ENCODE measurements at regions not wholly inside any gene's neighbourhood (a gene's known extent, or its start where the extent isn't known, plus 50 kb on each side); places are given as distances from the start of the nearest gene placed in this dataset.

DNA sequence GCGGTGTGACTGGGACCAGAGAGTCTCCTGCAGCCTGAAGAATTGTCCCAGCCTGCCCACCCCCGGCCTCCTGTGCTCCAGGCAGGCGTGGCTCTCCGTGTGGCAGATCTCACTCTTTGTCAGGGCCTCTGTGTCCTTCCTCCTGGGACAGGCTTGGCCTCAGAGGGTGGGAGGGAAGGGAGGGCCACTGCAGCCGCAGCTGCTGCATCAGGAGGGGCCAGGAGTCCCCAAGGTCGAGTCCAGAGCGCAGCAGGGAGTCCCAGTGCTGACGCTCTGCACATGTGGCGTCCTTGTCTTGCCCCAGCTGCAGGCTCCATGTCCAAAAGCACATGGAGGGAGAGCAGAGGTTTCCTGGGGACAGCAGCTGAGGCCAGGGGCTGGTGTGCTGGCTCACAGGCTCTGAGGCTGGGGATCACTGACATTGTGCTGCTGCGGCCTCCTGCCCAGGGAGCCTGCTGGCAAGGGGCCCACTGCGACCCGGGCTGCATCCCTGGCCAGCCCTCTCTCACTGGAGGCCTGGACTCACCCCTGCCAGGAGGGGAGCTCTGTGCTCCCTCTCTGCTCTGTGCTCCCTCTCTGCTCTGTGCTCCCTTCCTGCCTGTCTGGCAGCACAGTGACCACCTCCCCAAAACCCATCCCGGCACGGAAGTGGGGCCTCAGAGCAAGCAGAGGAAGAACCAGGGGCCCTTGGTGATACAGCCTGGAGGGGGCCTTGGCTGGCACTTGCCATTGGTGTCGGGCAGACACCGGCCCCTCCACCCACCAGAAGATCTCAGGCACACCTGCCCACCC is 114.6 kb upstream of the RET start:
- no peaks in the 10 kb centered on the region for H3K4me1 ChIP-seq (ENCODE audit: insufficient read depth, low read length)
- no peaks in the 10 kb centered on the region for H3K36me3 ChIP-seq (ENCODE audit: insufficient read depth, low read length)
- H4K20me1 ChIP-seq (ENCODE audit: insufficient read depth, low read length), result no peaks in the 10 kb centered on the region
- Mint-ChIP-seq H3K36me3 (ENCODE audit: low read depth, unreplicated experiment) (no peaks in the 10 kb centered on the region), H3K4me3 (ENCODE audit: unreplicated experiment) (no peak overlapping the region), H3K27ac (ENCODE audit: unreplicated experiment) (no peak overlapping the region), H3K4me1 (ENCODE audit: low read depth, unreplicated experiment) (peaks cover 10% of the 10 kb centered on the region), H3K27me3 (ENCODE audit: low read depth, unreplicated experiment) (peaks cover 1% of the 10 kb centered on the region), H3K9me3 (ENCODE audit: unreplicated experiment) (no peaks in the 10 kb centered on the region)
- H3K9ac ChIP-seq (ENCODE audit: low read length), result no peak overlapping the region
- H3K4me3 ChIP-seq (ENCODE audit: insufficient read depth, low read depth, low read length), result no peak overlapping the region
- no peaks in the 10 kb centered on the region for H3K27me3 ChIP-seq (ENCODE audit: insufficient read depth, low read length)
- no peak overlapping the region for H2AFZ ChIP-seq (ENCODE audit: low read depth, low read length)
- DNase-seq (ENCODE audit: low read depth) (no peak), FAIRE-seq (no peak)
- TF ChIP-seq, protein P1, sequence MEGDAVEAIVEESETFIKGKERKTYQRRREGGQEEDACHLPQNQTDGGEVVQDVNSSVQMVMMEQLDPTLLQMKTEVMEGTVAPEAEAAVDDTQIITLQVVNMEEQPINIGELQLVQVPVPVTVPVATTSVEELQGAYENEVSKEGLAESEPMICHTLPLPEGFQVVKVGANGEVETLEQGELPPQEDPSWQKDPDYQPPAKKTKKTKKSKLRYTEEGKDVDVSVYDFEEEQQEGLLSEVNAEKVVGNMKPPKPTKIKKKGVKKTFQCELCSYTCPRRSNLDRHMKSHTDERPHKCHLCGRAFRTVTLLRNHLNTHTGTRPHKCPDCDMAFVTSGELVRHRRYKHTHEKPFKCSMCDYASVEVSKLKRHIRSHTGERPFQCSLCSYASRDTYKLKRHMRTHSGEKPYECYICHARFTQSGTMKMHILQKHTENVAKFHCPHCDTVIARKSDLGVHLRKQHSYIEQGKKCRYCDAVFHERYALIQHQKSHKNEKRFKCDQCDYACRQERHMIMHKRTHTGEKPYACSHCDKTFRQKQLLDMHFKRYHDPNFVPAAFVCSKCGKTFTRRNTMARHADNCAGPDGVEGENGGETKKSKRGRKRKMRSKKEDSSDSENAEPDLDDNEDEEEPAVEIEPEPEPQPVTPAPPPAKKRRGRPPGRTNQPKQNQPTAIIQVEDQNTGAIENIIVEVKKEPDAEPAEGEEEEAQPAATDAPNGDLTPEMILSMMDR (IDR thresholded peaks at IDR 0.05; ENCODE audit: insufficient read depth, low read depth, low read length), result no peak
- TF ChIP-seq EZH2 (IDR thresholded peaks at IDR 0.05; ENCODE audit: insufficient read depth, low read length), result no peak
- H3K79me2 ChIP-seq (ENCODE audit: insufficient read depth, low read length), result no peaks in the 10 kb centered on the region
- H3K9me3 ChIP-seq (ENCODE audit: insufficient read depth, low read depth, low read length), result no peaks in the 10 kb centered on the region
- H3K4me2 ChIP-seq (ENCODE audit: low read length), result no peak overlapping the region
- no peak overlapping the region for H3K27ac ChIP-seq (ENCODE audit: low read depth, low read length)

DNA sequence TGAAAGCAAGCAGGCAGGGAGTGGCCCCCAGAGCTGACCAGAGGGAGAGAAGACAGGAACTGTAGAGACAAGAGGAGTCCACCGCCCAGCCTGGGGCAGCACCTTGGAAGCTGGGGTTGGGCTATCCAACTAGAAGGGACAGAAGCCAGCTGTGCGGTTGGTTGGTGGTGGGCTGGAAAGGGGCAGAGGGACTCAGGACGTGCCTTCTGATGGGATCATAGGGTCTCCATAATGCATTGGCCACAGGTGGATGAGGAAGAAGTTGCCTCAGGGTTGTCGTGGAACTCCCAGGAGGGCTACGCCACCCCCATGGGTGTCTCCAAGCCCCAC is 114.0 kb upstream of the RET start:
- TF ChIP-seq EZH2 (IDR thresholded peaks at IDR 0.05; ENCODE audit: insufficient read depth, low read length), result no peak
- TF ChIP-seq, protein P1 (IDR thresholded peaks at IDR 0.05; ENCODE audit: insufficient read depth, low read depth, low read length), result no peak
- Mint-ChIP-seq H3K27me3 (ENCODE audit: low read depth, unreplicated experiment) (no peaks in the 10 kb centered on the region), H3K9me3 (ENCODE audit: unreplicated experiment) (no peaks in the 10 kb centered on the region), H3K27ac (ENCODE audit: unreplicated experiment) (no peak overlapping the region), H3K4me1 (ENCODE audit: low read depth, unreplicated experiment) (peaks cover 10% of the 10 kb centered on the region), H3K36me3 (ENCODE audit: low read depth, unreplicated experiment) (no peaks in the 10 kb centered on the region), H3K4me3 (ENCODE audit: unreplicated experiment) (no peak overlapping the region)
- H3K79me2 ChIP-seq (ENCODE audit: insufficient read depth, low read length), result no peaks in the 10 kb centered on the region
- no peaks in the 10 kb centered on the region for H3K36me3 ChIP-seq (ENCODE audit: insufficient read depth, low read length)
- no peak overlapping the region for H3K9ac ChIP-seq (ENCODE audit: low read length)
- FAIRE-seq (no peak), DNase-seq (ENCODE audit: low read depth) (no peak)
- no peaks in the 10 kb centered on the region for H3K9me3 ChIP-seq (ENCODE audit: insufficient read depth, low read depth, low read length)
- no peaks in the 10 kb centered on the region for H3K4me1 ChIP-seq (ENCODE audit: insufficient read depth, low read length)
- no peaks in the 10 kb centered on the region for H4K20me1 ChIP-seq (ENCODE audit: insufficient read depth, low read length)
- no peak overlapping the region for H2AFZ ChIP-seq (ENCODE audit: low read depth, low read length)
- no peak overlapping the region for H3K4me3 ChIP-seq (ENCODE audit: insufficient read depth, low read depth, low read length)
- no peak overlapping the region for H3K4me2 ChIP-seq (ENCODE audit: low read length)
- no peaks in the 10 kb centered on the region for H3K27me3 ChIP-seq (ENCODE audit: insufficient read depth, low read length)
- no peak overlapping the region for H3K27ac ChIP-seq (ENCODE audit: low read depth, low read length)

DNA sequence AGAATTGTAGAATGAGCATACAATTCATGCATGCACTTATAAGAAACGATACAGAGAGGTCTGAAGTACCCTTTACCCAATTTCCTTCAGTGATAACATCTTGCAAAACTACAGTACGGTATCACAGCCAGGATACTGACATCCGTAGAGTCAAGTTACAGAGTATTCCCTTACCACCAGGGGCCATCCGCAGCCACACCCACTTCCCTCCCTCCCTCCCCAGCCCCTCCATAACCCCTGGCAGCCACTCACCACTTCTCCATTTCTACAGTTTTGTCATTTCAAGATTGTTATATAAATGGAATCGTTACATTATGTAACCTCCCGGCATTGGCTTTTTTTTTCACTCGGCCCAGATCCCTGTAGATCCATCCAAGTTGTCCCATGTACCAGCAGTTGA is 113.6 kb upstream of the RET start:
- Histone ChIP-seq H4K20me1 (ENCODE audit: insufficient read depth, low read length) (no peaks in the 10 kb centered on the region), H2AFZ (ENCODE audit: low read depth, low read length) (no peak overlapping the region), H3K9me3 (ENCODE audit: insufficient read depth, low read depth, low read length) (no peaks in the 10 kb centered on the region), H3K9ac (ENCODE audit: low read length) (no peak overlapping the region), H3K4me2 (ENCODE audit: low read length) (no peak overlapping the region), H3K4me1 (ENCODE audit: insufficient read depth, low read length) (no peaks in the 10 kb centered on the region), H3K27ac (ENCODE audit: low read depth, low read length) (no peak overlapping the region), H3K4me3 (ENCODE audit: insufficient read depth, low read depth, low read length) (no peak overlapping the region), H3K79me2 (ENCODE audit: insufficient read depth, low read length) (no peaks in the 10 kb centered on the region), H3K36me3 (ENCODE audit: insufficient read depth, low read length) (no peaks in the 10 kb centered on the region), H3K27me3 (ENCODE audit: insufficient read depth, low read length) (no peaks in the 10 kb centered on the region)
- no peak for FAIRE-seq
- H3K9me3 Mint-ChIP-seq (ENCODE audit: unreplicated experiment), result no peaks in the 10 kb centered on the region
- H3K27me3 Mint-ChIP-seq (ENCODE audit: low read depth, unreplicated experiment), result no peaks in the 10 kb centered on the region
- no peak for DNase-seq (ENCODE audit: low read depth)
- H3K4me3 Mint-ChIP-seq (ENCODE audit: unreplicated experiment), result no peak overlapping the region
- TF ChIP-seq, protein P1 (IDR thresholded peaks at IDR 0.05; ENCODE audit: insufficient read depth, low read depth, low read length), result no peak
- no peak for TF ChIP-seq EZH2 (IDR thresholded peaks at IDR 0.05; ENCODE audit: insufficient read depth, low read length)
- no peak overlapping the region for H3K27ac Mint-ChIP-seq (ENCODE audit: unreplicated experiment)
- H3K36me3 Mint-ChIP-seq (ENCODE audit: low read depth, unreplicated experiment), result no peaks in the 10 kb centered on the region
- H3K4me1 Mint-ChIP-seq (ENCODE audit: low read depth, unreplicated experiment), result peaks cover 10% of the 10 kb centered on the region

All from astrocyte (in vitro differentiated cells and primary cell).